Right lobe of liver (tissue), 6 donors: ENCODE measurements at regions not wholly inside any gene's neighbourhood (a gene's known extent, or its start where the extent isn't known, plus 50 kb on each side); places are given as distances from the start of the nearest gene placed in this dataset.

ENCODE experiments used
- ATAC-seq, 4 donors: fragments of 200-7000 bp; cut with Tn5 transposase; one replicate each; pipeline ENCODE4 v1.9.1; 2020; ENCODE audit warnings: mild to moderate bottlenecking in 4 of 4, moderate library complexity in 4 of 4
- DNase-seq, 3 donors: peaks; one replicate each; pipeline ENCODE4 v3.0.0-alpha.2; 2020
- H3K27ac ChIP-seq, 3 donors: fragments of 200-600 bp; one replicate each; pipeline ENCODE4 v1.8.0; 2022
- H3K27me3 ChIP-seq, 2 donors: fragments of 200-600 bp; one replicate each; pipeline ENCODE4 v1.8.0; 2022
- H3K36me3 ChIP-seq, 4 donors: fragments of 200-600 bp; sonication (generic) in 1 of 4; one replicate each; pipeline versions ENCODE4 v1.5.1 to v1.8.0; 2017 to 2022; ENCODE audit warnings: control low read depth in 1 of 4
- H3K4me1 ChIP-seq, 4 donors: fragments of 200-600 bp; sonication (generic) in 1 of 4; one replicate each; pipeline versions ENCODE4 v1.5.1 to v1.8.0; 2017 to 2022; ENCODE audit warnings: control low read depth in 1 of 4
- H3K4me3 ChIP-seq, 3 donors: fragments of 200-600 bp; one replicate each; pipeline ENCODE4 v1.8.0; 2022
- H3K9me3 ChIP-seq, 4 donors: fragments of 200-600 bp; sonication (generic) in 1 of 4; one replicate each; pipeline versions ENCODE4 v1.5.1 to v1.8.0; 2017 to 2022; ENCODE audit warnings: control low read depth in 1 of 4
- CTCF ChIP-seq, 4 donors: fragments of 200-600 bp in 3 of 4; fragments of 450-650 bp in 1 of 4; IDR thresholded peaks; one replicate each; pipeline versions ENCODE4 v1.5.1 to v1.8.0; 2016 to 2022; ENCODE audit warnings: antibody characterized with exemption in 4 of 4, mild to moderate bottlenecking in 2 of 4
- POLR2A ChIP-seq: fragments of 450-650 bp; IDR thresholded peaks from one replicate; pipeline ENCODE4 v1.6.1; 2017; ENCODE audit warnings: antibody characterized with exemption, mild to moderate bottlenecking
- WGBS: methylation state at CpG from one replicate; pipeline ENCODE4 v1.1.6; 2018; ENCODE audit warnings: low coverage, low lambda C conversion rate; ENCODE audit not compliant: insufficient coverage; ENCODE audit errors: missing lambda C conversion rate; 5-methylcytosine and 5-hydroxymethylcytosine counted together
- intact Hi-C, 2 donors: fragments of 100-400 bp; cut with DNase I; formaldehyde crosslinking; loops; one replicate each; pipeline versions ENCODE4 v1.11.2 to v1.14.1; 2022
- donor health status: DM: no; HTN: yes; CAD: no.
- donor health status: DM: no; HTN: no; CAD: no.
- donor health status: DM: no; HTN: no; CAD: no.
- donor health status: DM: no; HTN: yes; CAD: no.
- donor health status: DM: no; HTN: yes; CAD: no.

DNA sequence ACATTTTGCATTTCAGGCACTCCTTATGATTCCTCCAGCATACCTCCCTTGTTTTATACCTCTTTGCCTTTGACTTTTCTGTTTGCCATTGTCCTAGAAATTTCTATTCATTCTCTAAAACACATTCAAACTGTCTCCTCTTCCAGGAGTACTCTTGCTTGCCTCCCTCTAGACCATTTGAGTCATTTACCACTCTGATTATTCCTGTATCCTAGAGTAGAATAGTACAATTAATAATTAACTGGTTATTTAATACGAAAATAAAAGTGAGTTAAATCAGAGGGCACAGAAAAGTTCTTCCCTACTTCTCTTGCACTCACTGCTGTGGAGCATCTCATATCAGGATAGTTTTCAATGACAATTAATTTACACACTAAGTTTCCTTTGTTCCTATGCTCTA, 290.2 kb upstream of the RORA start:
- intact Hi-C loops = no loop called here

DNA sequence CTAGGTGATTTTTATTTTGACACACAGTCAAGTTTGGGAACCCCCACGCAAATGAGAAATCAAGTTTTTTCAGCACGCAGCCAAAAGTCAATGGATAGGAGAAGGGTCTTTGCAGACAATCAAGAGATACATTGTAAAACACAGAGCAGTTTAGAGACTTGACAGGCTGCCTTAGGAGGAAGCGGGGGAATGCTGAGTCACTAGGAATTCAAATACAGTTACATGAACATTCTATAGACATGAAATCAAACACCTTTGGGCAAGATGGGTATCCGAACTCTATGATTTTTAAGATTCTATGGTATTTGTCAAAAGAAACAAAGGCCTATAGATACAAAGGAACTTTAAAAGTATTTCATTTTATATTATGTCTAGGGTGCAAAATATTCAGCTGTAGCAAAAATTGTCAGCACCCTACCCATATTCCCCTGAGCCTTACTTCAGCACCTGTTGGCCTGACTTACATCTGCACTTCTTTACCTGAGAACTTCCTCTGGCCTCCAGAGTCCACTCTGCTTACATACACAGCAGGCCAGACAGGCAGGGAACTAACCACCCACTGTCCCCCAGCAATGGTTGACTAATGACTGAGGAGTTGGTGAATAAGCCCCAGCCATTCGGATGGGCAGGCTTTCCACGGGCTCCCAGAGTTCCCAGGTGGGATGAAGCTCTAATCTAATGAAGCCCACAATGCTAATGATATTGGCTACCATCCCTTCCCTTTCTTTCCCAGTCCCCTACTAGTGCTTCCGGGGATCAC, 289.3 kb upstream of the RORA start:
- 86% methylated on average over 7 of the region's 7 CpGs for WGBS
- H3K9me3 ChIP-seq = no peaks in the 10 kb centered on the region

More for the DNA sequence above, 290.2 kb upstream of the RORA start:
- WGBS = 25% methylated on average over 1 of the region's 1 CpG
- Histone ChIP-seq H3K9me3 (no peaks in the 10 kb centered on the region), H3K36me3 (no peaks in the 10 kb centered on the region), H3K27ac (no peak overlapping the region), H3K27me3 (no peaks in the 10 kb centered on the region), H3K4me3 (no peak overlapping the region), H3K4me1 (no peaks in the 10 kb centered on the region)
- DNase-seq = no peak
- ATAC-seq = peak in 3 of 4 donors; percentile 24 to 73 (median 53)
- no peak for TF ChIP-seq POLR2A
- TF ChIP-seq CTCF (IDR thresholded peaks at IDR 0.05) = no peak

GRCh38 chr15:61517776-61518175, 288.7 kb upstream of the RORA start:
- no peak overlapping the region for H3K4me3 ChIP-seq
- H3K9me3 ChIP-seq = no peaks in the 10 kb centered on the region
- WGBS = 100% methylated on average over 1 of the region's 3 CpGs
- ATAC-seq = no peak
- no peaks in the 10 kb centered on the region for H3K27me3 ChIP-seq
- TF ChIP-seq POLR2A = no peak
- TF ChIP-seq CTCF (IDR thresholded peaks at IDR 0.05) = no peak
- no peak overlapping the region for H3K27ac ChIP-seq
- intact Hi-C loops = no loop called here
- H3K4me1 ChIP-seq = no peaks in the 10 kb centered on the region
- DNase-seq = no peak
- no peaks in the 10 kb centered on the region for H3K36me3 ChIP-seq

More for the DNA sequence above, 289.3 kb upstream of the RORA start:
- H3K27ac ChIP-seq = no peak overlapping the region
- no peaks in the 10 kb centered on the region for H3K27me3 ChIP-seq
- no peaks in the 10 kb centered on the region for H3K36me3 ChIP-seq
- H3K4me1 ChIP-seq = no peaks in the 10 kb centered on the region
- ATAC-seq = no peak
- H3K4me3 ChIP-seq = no peak overlapping the region
- intact Hi-C loops = no loop called here
- no peak for DNase-seq
- no peak for TF ChIP-seq POLR2A
- no peak for TF ChIP-seq CTCF (IDR thresholded peaks at IDR 0.05)

- TF ChIP-seq POLR2A = no peak
- TF ChIP-seq CTCF (IDR thresholded peaks at IDR 0.05) = no peak
- H3K4me1 ChIP-seq = no peaks in the 10 kb centered on the region
- DNase-seq (no peak), ATAC-seq (peak in 1 of 4 donors; percentile 61)
- H3K36me3 ChIP-seq = no peaks in the 10 kb centered on the region
- H3K27ac ChIP-seq = no peak overlapping the region
- intact Hi-C loops = no loop called here
- H3K27me3 ChIP-seq = no peaks in the 10 kb centered on the region
- no peak overlapping the region for H3K4me3 ChIP-seq
- no peaks in the 10 kb centered on the region for H3K9me3 ChIP-seq
Observed at GRCh38 chr15:61517335-61517734, 288.2 kb upstream of the RORA start.
